Heart left ventricle (tissue), 16 donors: ENCODE measurements at regions not wholly inside any gene's neighbourhood (a gene's known extent, or its start where the extent isn't known, plus 50 kb on each side); places are given as distances from the start of the nearest gene placed in this dataset.

Experiments used
- ATAC-seq, 4 donors: fragments of 200-7000 bp; cut with Tn5 transposase; one replicate each; pipeline ENCODE4 v1.9.1; 2020 to 2022; ENCODE audit warnings: moderate library complexity in 4 of 4, mild to moderate bottlenecking in 3 of 4, moderate number of reproducible peaks in 1 of 4
- DNase-seq, 5 donors: peaks; one replicate each; pipeline ENCODE4 v3.0.0-alpha.2; 2020
- H3K27ac ChIP-seq, 12 donors: fragments of 200-600 bp; sonication (generic) in 4 of 12; one replicate each; pipeline versions ENCODE4 v1.5.0 to v1.8.0; 2016 to 2022; ENCODE audit warnings: mild to moderate bottlenecking in 2 of 12
- H3K27me3 ChIP-seq, 9 donors: fragments of 200-600 bp; sonication (generic) in 2 of 9; one replicate each; pipeline versions ENCODE4 v1.5.1 to v1.8.0; 2016 to 2022; ENCODE audit warnings: mild to moderate bottlenecking in 3 of 9
- H3K36me3 ChIP-seq, 9 donors: fragments of 200-600 bp; sonication (generic) in 2 of 9; one replicate each; pipeline versions ENCODE4 v1.5.0 to v1.8.0; 2018 to 2022; ENCODE audit warnings: mild to moderate bottlenecking in 2 of 9
- H3K4me1 ChIP-seq, 12 donors: fragments of 200-600 bp; sonication (generic) in 4 of 12; one replicate each; pipeline versions ENCODE4 v1.5.0 to v1.8.0; 2016 to 2022; ENCODE audit warnings: mild to moderate bottlenecking in 3 of 12
- H3K4me3 ChIP-seq, 12 donors: fragments of 200-600 bp; sonication (generic) in 4 of 12; one replicate each; pipeline versions ENCODE4 v1.5.0 to v1.8.0; 2017 to 2022; ENCODE audit warnings: mild to moderate bottlenecking in 9 of 12, moderate library complexity in 4 of 12
- H3K9me3 ChIP-seq, 12 donors: fragments of 200-600 bp; sonication (generic) in 4 of 12; one replicate each; pipeline versions ENCODE4 v1.5.0 to v1.8.0; 2016 to 2022; ENCODE audit warnings: mild to moderate bottlenecking in 1 of 12
- CTCF ChIP-seq, 12 donors: fragments of 200-600 bp; sonication (generic) in 4 of 12; IDR thresholded peaks; one replicate each; pipeline versions ENCODE4 v1.5.0 to v1.8.0; 2018 to 2022; ENCODE audit warnings: antibody characterized with exemption in 12 of 12, mild to moderate bottlenecking in 5 of 12
- POLR2A ChIP-seq, 2 donors: fragments of 450-650 bp; IDR thresholded peaks; one replicate each; pipeline ENCODE4 v1.6.1; 2017; ENCODE audit warnings: antibody characterized with exemption in 2 of 2, mild to moderate bottlenecking in 2 of 2, moderate library complexity in 2 of 2
- WGBS, 4 donors: extraction: QIAGEN DNeasy Blood & Tissue Kit in 2 of 4; methylation state at CpG; one replicate each; pipeline versions ENCODE4 v1.1.5 to v1.1.7; 2013 to 2018; 5-methylcytosine and 5-hydroxymethylcytosine counted together
- intact Hi-C, 10 donors: fragments of 100-400 bp; cut with DNase I; formaldehyde crosslinking; loops; one replicate each; pipeline versions ENCODE4 v1.11.1 to v1.14.2; 2022
- donor health status: ischemic (EF 13 %, LVEDD 7.1; RV severe dilation, severe dysfunction).
- donor health status: healthy with polysubstance abuse.
- donor health status: DM: no; HTN: yes; CAD: no.
- donor health status: DM: no; HTN: no; CAD: no.
- donor health status: ischemic (EF 25% LVEDD 6.9; RV normal size, moderate dysfunction).
- donor health status: ischemic (EF 25% LVEDD 5.7; RV mildly dilated, moderate dysfunction).
- donor health status: healthy.
- donor health status: DM: yes; HTN: yes; CAD: no.
- donor health status: ischemic (EF 35%, LVEDD 5.7; RV mildly dilated, moderate dysfunction).
- donor health status: nonischemic (EF 11% LVEDD 7.7; RV severe dilation, severe dysfunction).
- donor health status: DM: yes; HTN: yes; CAD: no.
- donor health status: PGD.
- donor health status: ischemic (EF 29% LVEDD 5.4; RV normal size, mild dysfunction).
- donor health status: nonischemic (EF 23%, LVEDD 6.1; RV moderate dilation, normal function).

DNA sequence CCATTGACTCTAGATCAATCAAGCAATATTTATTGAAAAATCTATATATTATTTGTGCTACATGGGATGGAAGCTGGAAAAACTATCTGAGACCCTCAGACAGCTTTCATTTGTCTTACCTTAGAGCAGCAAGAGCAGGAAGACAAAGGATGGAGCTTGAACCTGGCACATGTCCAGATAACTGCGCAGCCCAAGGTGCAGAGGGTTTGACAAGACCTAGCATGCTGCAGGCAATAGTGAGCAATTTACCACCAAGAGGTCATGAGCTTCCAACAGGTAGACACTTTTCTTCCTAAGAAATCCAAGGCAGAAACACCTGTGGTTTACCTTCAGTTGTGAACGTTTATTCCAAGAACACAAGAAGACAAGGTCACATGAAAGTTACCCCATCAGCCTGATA lies 214.7 kb upstream of the NECTIN3 start:
- Histone ChIP-seq H3K9me3 (no peaks in the 10 kb centered on the region), H3K27ac (no peak overlapping the region), H3K4me3 (no peak overlapping the region), H3K36me3 (no peaks in the 10 kb centered on the region), H3K4me1 (no peaks in the 10 kb centered on the region), H3K27me3 (no peaks in the 10 kb centered on the region)
- DNase-seq (no peak), ATAC-seq (no peak)
- intact Hi-C loops = no loop called here
- TF ChIP-seq CTCF (IDR thresholded peaks at IDR 0.05) = no peak
- TF ChIP-seq POLR2A (IDR thresholded peaks at IDR 0.05) = no peak
- 86 to 91% (median 89%) methylated on average over 2 of the region's 2 CpGs for WGBS, 4 donors

DNA sequence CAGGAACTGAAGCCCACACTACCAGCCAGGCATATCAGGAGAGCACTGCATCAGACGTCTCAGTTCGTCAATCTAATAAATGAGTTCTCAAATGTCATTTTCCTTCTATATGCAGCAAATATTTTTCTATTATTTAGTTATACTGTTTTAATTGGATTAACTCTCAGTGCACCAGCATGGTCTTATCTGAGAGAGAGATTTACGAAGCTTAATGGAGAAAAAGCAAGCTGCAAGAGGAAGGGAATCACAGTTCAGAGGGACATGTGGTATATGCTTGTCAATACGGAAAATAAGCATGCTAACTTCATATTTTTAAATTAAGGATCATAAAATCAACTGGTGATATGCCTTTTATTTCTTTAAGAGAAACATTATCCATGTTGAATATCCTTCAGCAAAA lies 213.1 kb upstream of the NECTIN3 start:
- intact Hi-C loops = no loop called here
- TF ChIP-seq CTCF (IDR thresholded peaks at IDR 0.05) (no peak), POLR2A (IDR thresholded peaks at IDR 0.05) (no peak)
- Histone ChIP-seq H3K27ac (no peak overlapping the region), H3K9me3 (no peaks in the 10 kb centered on the region), H3K36me3 (no peaks in the 10 kb centered on the region), H3K27me3 (no peaks in the 10 kb centered on the region), H3K4me1 (no peaks in the 10 kb centered on the region), H3K4me3 (no peak overlapping the region)
- 79 to 85% (median 84%) methylated on average over 4 of the region's 4 CpGs for WGBS, 4 donors
- ATAC-seq (no peak), DNase-seq (no peak)

DNA sequence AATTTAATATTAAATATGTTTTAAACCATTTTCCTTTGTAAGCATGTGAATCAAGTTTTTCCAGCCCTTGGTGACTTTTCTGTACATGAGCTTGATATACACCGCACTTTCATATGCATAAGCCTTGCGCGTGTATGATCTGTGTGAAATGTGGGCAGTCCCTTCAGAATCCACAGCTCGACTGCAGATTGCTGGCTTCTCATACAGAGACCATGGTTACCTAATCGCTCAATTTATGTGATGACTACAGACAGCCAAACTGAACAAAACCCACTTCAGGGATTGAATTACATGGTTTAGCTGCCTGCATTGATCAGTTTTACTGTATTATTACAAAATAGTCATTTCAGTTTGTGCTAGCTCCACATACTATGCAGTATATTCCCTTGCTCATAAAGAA lies 212.3 kb upstream of the NECTIN3 start:
- TF ChIP-seq CTCF (IDR thresholded peaks at IDR 0.05) (no peak), POLR2A (IDR thresholded peaks at IDR 0.05) (no peak)
- intact Hi-C loops = no loop called here
- H3K4me1 ChIP-seq = no peaks in the 10 kb centered on the region

DNA sequence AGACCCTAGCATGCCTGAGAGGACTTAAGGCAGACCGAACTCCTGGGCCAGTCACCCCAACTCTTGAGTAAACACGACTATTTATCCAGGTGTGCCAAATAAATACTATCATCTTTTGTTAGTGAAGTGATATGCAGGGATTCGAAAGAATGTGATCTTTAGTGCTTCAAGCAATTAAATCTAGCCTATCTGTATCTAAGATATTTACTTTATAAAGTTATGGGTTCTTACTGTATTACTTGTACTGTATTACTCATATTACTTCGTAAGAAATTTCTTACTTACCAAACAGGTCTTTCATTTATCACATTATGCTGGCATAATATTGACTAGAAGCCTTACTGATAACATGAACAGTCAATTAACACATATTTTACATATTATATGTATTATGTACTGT lies 211.6 kb upstream of the NECTIN3 start:
- intact Hi-C loops = no loop called here
- WGBS, 4 donors = 58 to 73% (median 61%) methylated on average over 4 of the region's 4 CpGs
- ATAC-seq = no peak
- no peak for DNase-seq
- no peaks in the 10 kb centered on the region for H3K4me1 ChIP-seq
- no peak overlapping the region for H3K4me3 ChIP-seq
- H3K9me3 ChIP-seq = peaks cover 0 to 2% (median 0%) of the 10 kb centered on the region in 12 donors
- no peaks in the 10 kb centered on the region for H3K36me3 ChIP-seq
- TF ChIP-seq POLR2A (IDR thresholded peaks at IDR 0.05) (no peak), CTCF (IDR thresholded peaks at IDR 0.05) (no peak)
- H3K27ac ChIP-seq = no peak overlapping the region
- H3K27me3 ChIP-seq = no peaks in the 10 kb centered on the region

More for the DNA sequence above, 212.3 kb upstream of the NECTIN3 start:
- Histone ChIP-seq H3K4me3 (no peak overlapping the region), H3K27me3 (no peaks in the 10 kb centered on the region), H3K36me3 (no peaks in the 10 kb centered on the region), H3K9me3 (peaks cover 0 to under 1% (median 0%) of the 10 kb centered on the region in 12 donors), H3K27ac (no peak overlapping the region)
- ATAC-seq = no peak
- no peak for DNase-seq
- 83 to 92% (median 89%) methylated on average over 5 of the region's 5 CpGs for WGBS, 4 donors
